ENCODE measurements at regions not wholly inside any gene's neighbourhood (a gene's known extent, or its start where the extent isn't known, plus 50 kb on each side); places are given as distances from the start of the nearest gene placed in this dataset.

GRCh38 chr1:200346700-200347099 is 63.1 kb downstream of the ZNF281 start:
- no peaks in the 10 kb centered on the region for H3K9me3 ChIP-seq (ENCODE audit: control insufficient read depth in 4 of 4, low read length in 3 of 4)
- H3K9ac ChIP-seq (ENCODE audit: low read depth in 1 of 2, low read length in 2 of 2): no peak overlapping the region
- DNase-seq (ENCODE audit: low spot score): no peak
- no peaks in the 10 kb centered on the region for H3K36me3 ChIP-seq (ENCODE audit: control insufficient read depth in 4 of 4, insufficient read depth in 3 of 4, low read depth in 1 of 4, low read length in 3 of 4)
- no peak overlapping the region for H3K27ac ChIP-seq (ENCODE audit: low read depth in 1 of 2, low read length in 2 of 2)
- H3K27me3 ChIP-seq (ENCODE audit: control insufficient read depth in 4 of 4, insufficient read depth in 4 of 4, low read length in 3 of 4): no peaks in the 10 kb centered on the region
- 88% methylated on average over 9 of the region's 9 CpGs for WGBS
- no peak overlapping the region for H3K4me3 ChIP-seq (ENCODE audit: low read depth in 1 of 3, low read length in 3 of 3)
- TF ChIP-seq RAD21 (IDR thresholded peaks at IDR 0.05): no peak
- TF ChIP-seq ZBTB33 (IDR thresholded peaks at IDR 0.05): no peak
- no peak for TF ChIP-seq FOXA1 (IDR thresholded peaks at IDR 0.05)
- TF ChIP-seq REST (IDR thresholded peaks at IDR 0.05): no peak
- TF ChIP-seq NR2F2 (IDR thresholded peaks at IDR 0.05): no peak
- TF ChIP-seq MAX (IDR thresholded peaks at IDR 0.05): no peak
- TF ChIP-seq EGR1 (IDR thresholded peaks at IDR 0.05; ENCODE audit: low read depth in 2 of 2): no peak
- no peak for TF ChIP-seq RXRA (IDR thresholded peaks at IDR 0.05)
- no peak for TF ChIP-seq JUND (IDR thresholded peaks at IDR 0.05)
- no peak for TF ChIP-seq YY1 (IDR thresholded peaks at IDR 0.05)
- peaks cover 0 to 3% (median under 1%) of the 10 kb centered on the region in 4 donors for H3K4me1 ChIP-seq (ENCODE audit: control insufficient read depth in 4 of 4, insufficient read depth in 4 of 4, low read length in 3 of 4)

- Histone ChIP-seq H3K9ac (ENCODE audit: low read depth in 1 of 2, low read length in 2 of 2) (no peak overlapping the region), H3K27ac (ENCODE audit: low read depth in 1 of 2, low read length in 2 of 2) (no peak overlapping the region), H3K36me3 (ENCODE audit: control insufficient read depth in 4 of 4, insufficient read depth in 3 of 4, low read depth in 1 of 4, low read length in 3 of 4) (no peaks in the 10 kb centered on the region), H3K4me3 (ENCODE audit: low read depth in 1 of 3, low read length in 3 of 3) (no peak overlapping the region), H3K9me3 (ENCODE audit: control insufficient read depth in 4 of 4, low read length in 3 of 4) (no peaks in the 10 kb centered on the region), H3K4me1 (ENCODE audit: control insufficient read depth in 4 of 4, insufficient read depth in 4 of 4, low read length in 3 of 4) (no peaks in the 10 kb centered on the region), H3K27me3 (ENCODE audit: control insufficient read depth in 4 of 4, insufficient read depth in 4 of 4, low read length in 3 of 4) (no peaks in the 10 kb centered on the region)
- no peak for TF ChIP-seq RAD21 (IDR thresholded peaks at IDR 0.05)
- TF ChIP-seq SP1 (IDR thresholded peaks at IDR 0.05): no peak
- no peak for TF ChIP-seq JUND (IDR thresholded peaks at IDR 0.05)
- TF ChIP-seq RXRA (IDR thresholded peaks at IDR 0.05): no peak
- TF ChIP-seq CTCF (IDR thresholded peaks at IDR 0.05; ENCODE audit: low read depth, low read length, missing input control): no peak
- TF ChIP-seq FOXA2 (IDR thresholded peaks at IDR 0.05): no peak
- no peak for TF ChIP-seq REST (IDR thresholded peaks at IDR 0.05)
- no peak for TF ChIP-seq YY1 (IDR thresholded peaks at IDR 0.05)
- no peak for TF ChIP-seq HNF4G (IDR thresholded peaks at IDR 0.05)
- TF ChIP-seq NR2F2 (IDR thresholded peaks at IDR 0.05): no peak
- no peak for TF ChIP-seq GABPA (IDR thresholded peaks at IDR 0.05 in 1 of 2, conservative IDR thresholded peaks at IDR 0.05 in 1 of 2)
- no peak for TF ChIP-seq MAX (IDR thresholded peaks at IDR 0.05)
- no peak for TF ChIP-seq ZBTB33 (IDR thresholded peaks at IDR 0.05)
- no peak for TF ChIP-seq ATF3 (IDR thresholded peaks at IDR 0.05)
- no peak for TF ChIP-seq HNF4A (conservative IDR thresholded peaks at IDR 0.05)
- no peak for TF ChIP-seq FOXA1 (IDR thresholded peaks at IDR 0.05)
- no peak for TF ChIP-seq TAF1 (conservative IDR thresholded peaks at IDR 0.05)
- no peak for TF ChIP-seq EGR1 (IDR thresholded peaks at IDR 0.05; ENCODE audit: low read depth in 2 of 2)
- DNase-seq (ENCODE audit: low spot score): no peak
- 98% methylated on average over 4 of the region's 4 CpGs for WGBS
These were observed 64.3 kb downstream of the ZNF281 start for GRCh38 chr1:200345520-200345919.

Data from liver (tissue), 8 donors.